Esophagus squamous epithelium (tissue), 4 donors: ENCODE measurements at regions not wholly inside any gene's neighbourhood (a gene's known extent, or its start where the extent isn't known, plus 50 kb on each side); places are given as distances from the start of the nearest gene placed in this dataset.

Experiments
- POLR2A ChIP-seq, 4 donors: fragments of 450-650 bp; IDR thresholded peaks; one replicate each; pipeline ENCODE4 v1.6.1; 2017; ENCODE audit warnings: antibody characterized with exemption in 4 of 4, mild to moderate bottlenecking in 4 of 4, moderate library complexity in 3 of 4
- TF ChIP-seq, protein P1 (sequence below), 6 experiments: fragments of 450-650 bp in 4 of 6; fragments of 200-600 bp in 2 of 6; sonication (generic) in 2 of 6; IDR thresholded peaks; one replicate each; pipeline ENCODE4 v1.5.1; 2016 to 2019; ENCODE audit warnings: antibody characterized with exemption in 6 of 6, mild to moderate bottlenecking in 4 of 6, moderate library complexity in 4 of 6

DNA sequence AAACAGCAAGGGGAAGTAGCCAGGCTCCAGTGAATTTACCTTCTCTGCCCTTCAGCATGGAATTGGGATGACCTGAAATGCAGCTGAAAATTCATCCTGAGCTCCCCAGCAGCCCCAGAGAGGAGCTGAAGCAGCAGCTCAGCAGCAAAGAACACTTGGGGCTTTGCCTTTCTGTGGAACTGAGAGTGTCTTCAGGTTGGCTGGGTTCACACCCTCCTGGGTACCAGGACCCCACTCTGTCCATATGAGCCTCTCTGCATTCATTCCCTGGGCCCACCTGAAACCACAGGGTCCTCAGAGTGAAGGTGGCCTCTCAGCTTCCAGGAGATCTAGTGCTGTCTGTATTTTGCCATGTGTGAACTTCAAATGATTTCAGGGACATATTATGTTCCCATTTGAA is 429.2 kb downstream of the MN1 start:
- TF ChIP-seq, protein P1, sequence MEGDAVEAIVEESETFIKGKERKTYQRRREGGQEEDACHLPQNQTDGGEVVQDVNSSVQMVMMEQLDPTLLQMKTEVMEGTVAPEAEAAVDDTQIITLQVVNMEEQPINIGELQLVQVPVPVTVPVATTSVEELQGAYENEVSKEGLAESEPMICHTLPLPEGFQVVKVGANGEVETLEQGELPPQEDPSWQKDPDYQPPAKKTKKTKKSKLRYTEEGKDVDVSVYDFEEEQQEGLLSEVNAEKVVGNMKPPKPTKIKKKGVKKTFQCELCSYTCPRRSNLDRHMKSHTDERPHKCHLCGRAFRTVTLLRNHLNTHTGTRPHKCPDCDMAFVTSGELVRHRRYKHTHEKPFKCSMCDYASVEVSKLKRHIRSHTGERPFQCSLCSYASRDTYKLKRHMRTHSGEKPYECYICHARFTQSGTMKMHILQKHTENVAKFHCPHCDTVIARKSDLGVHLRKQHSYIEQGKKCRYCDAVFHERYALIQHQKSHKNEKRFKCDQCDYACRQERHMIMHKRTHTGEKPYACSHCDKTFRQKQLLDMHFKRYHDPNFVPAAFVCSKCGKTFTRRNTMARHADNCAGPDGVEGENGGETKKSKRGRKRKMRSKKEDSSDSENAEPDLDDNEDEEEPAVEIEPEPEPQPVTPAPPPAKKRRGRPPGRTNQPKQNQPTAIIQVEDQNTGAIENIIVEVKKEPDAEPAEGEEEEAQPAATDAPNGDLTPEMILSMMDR (IDR thresholded peaks at IDR 0.05), result no peak
- TF ChIP-seq POLR2A (IDR thresholded peaks at IDR 0.05), result no peak
